ENCODE measurements at regions not wholly inside any gene's neighbourhood (a gene's known extent, or its start where the extent isn't known, plus 50 kb on each side); places are given as distances from the start of the nearest gene placed in this dataset.

- no peak for TF ChIP-seq CTCF (IDR thresholded peaks at IDR 0.05)
- no peak for TF ChIP-seq POLR2A (IDR thresholded peaks at IDR 0.05)
Observed at GRCh38 chr13:74305876-74306275, 171.7 kb upstream of the KLF12 start.
